HepG2 (cell line): ENCODE measurements at regions not wholly inside any gene's neighbourhood (a gene's known extent, or its start where the extent isn't known, plus 50 kb on each side); places are given as distances from the start of the nearest gene placed in this dataset.

Experiments used
- FOXJ3 ChIP-seq: sonication (generic); formaldehyde crosslinking; IDR thresholded peaks from 2 replicates; pipeline ENCODE4 v1.4.0; 2020; ENCODE audit warnings: missing genetic modification reagents, mild to moderate bottlenecking, borderline replicate concordance
- HNRNPL ChIP-seq: fragments of 200-400 bp; formaldehyde crosslinking; IDR thresholded peaks from 2 replicates; pipeline ENCODE4 v1.6.1; 2017; ENCODE audit warnings: mild to moderate bottlenecking, low read depth, low read length
- KLF16 ChIP-seq, 2 experiments: sonication (generic) in 1 of 2; formaldehyde crosslinking in 1 of 2; IDR thresholded peaks; 2 replicates each; pipeline versions ENCODE4 v1.6.1 to v1.8.0; 2016 to 2023; ENCODE audit warnings: missing genetic modification reagents in 2 of 2, missing compliant biosample characterization in 1 of 2
- RAD21 ChIP-seq: fragments of 450-650 bp; formaldehyde crosslinking; IDR thresholded peaks from 2 replicates; pipeline ENCODE4 v1.5.0; 2020; ENCODE audit warnings: mild to moderate bottlenecking
- SP4 ChIP-seq: sonication (generic); formaldehyde crosslinking; IDR thresholded peaks from 2 replicates; pipeline ENCODE4 v1.8.1; 2023; ENCODE audit warnings: mild to moderate bottlenecking, missing genetic modification reagents
- ZNF124 ChIP-seq: sonication (generic); formaldehyde crosslinking; IDR thresholded peaks from 2 replicates; pipeline ENCODE4 v1.4.0; 2020; ENCODE audit warnings: missing genetic modification reagents

DNA sequence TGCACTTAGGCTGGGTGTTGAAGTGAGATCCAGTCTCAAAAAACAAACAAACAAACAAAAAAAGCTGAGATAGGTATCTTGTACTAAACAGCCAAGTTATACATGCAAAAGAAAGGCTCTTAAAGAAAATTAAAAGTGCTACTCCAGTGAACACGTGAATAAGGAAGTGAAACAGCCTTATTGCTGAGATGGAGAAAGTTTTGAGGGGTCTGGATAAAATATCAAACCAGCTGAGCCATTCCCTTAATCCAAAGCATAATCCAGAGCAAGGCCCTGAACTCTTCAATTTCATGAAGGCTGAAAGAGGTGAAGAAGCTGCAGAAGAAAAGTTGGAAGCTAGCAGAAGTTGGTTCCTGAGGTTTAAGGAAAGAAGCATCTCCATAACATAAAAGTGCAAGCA lies 360.5 kb upstream of the DAB1 start:
- TF ChIP-seq FOXJ3 (CRISPR knock-in tag) (no peak), KLF16 (CRISPR knock-in tag; IDR thresholded peaks at IDR 0.05) (no peak), ZNF124 (CRISPR knock-in tag) (no peak), RAD21 (CRISPR knock-in tag) (no peak), SP4 (no peak), HNRNPL (no peak)
